Astrocyte (in vitro differentiated cells and primary cell): ENCODE measurements at regions not wholly inside any gene's neighbourhood (a gene's known extent, or its start where the extent isn't known, plus 50 kb on each side); places are given as distances from the start of the nearest gene placed in this dataset.
A peak's percentile ranks its signal among the peaks of the same experiment; 100 is the strongest.

ENCODE experiments used
- DNase-seq: peaks from one replicate; pipeline ENCODE4 v3.0.0-alpha.2; 2010; ENCODE audit warnings: low read depth
- FAIRE-seq: peaks from 2 replicates; lab custom pipeline; 2011; peaks lifted over from hg19 to GRCh38; lab: Jason Lieb, UNC
- H2AFZ ChIP-seq: 2 replicates; pipeline ENCODE4 v1.6.0; 2012; ENCODE audit warnings: low read depth, low read length, inconsistent platforms
- H3K27ac ChIP-seq: 2 replicates; pipeline ENCODE4 v1.5.1; 2011; ENCODE audit warnings: low read depth, low read length, inconsistent platforms
- H3K27me3 ChIP-seq: 2 replicates; pipeline ENCODE4 v1.6.0; 2011; ENCODE audit warnings: low read length, inconsistent platforms; ENCODE audit not compliant: insufficient read depth
- H3K36me3 ChIP-seq: 2 replicates; pipeline ENCODE4 v1.5.1; 2011; ENCODE audit warnings: low read length, inconsistent platforms; ENCODE audit not compliant: insufficient read depth
- H3K4me1 ChIP-seq: 2 replicates; pipeline ENCODE4 v1.5.1; 2011; ENCODE audit warnings: low read length, inconsistent platforms; ENCODE audit not compliant: insufficient read depth
- H3K4me2 ChIP-seq: 2 replicates; pipeline ENCODE4 v1.6.0; 2012; ENCODE audit warnings: low read length, inconsistent platforms
- H3K4me3 ChIP-seq: 2 replicates; pipeline ENCODE4 v1.5.1; 2011; ENCODE audit warnings: low read depth, mild to moderate bottlenecking, low read length, inconsistent platforms; ENCODE audit not compliant: insufficient read depth
- H3K79me2 ChIP-seq: 2 replicates; pipeline ENCODE4 v1.6.0; 2012; ENCODE audit warnings: mild to moderate bottlenecking, low read length, inconsistent platforms; ENCODE audit not compliant: insufficient read depth
- H3K9ac ChIP-seq: 2 replicates; pipeline ENCODE4 v1.6.0; 2012; ENCODE audit warnings: mild to moderate bottlenecking, low read length, inconsistent platforms
- H3K9me3 ChIP-seq: 2 replicates; pipeline ENCODE4 v1.5.1; 2012; ENCODE audit warnings: low read depth, mild to moderate bottlenecking, low read length, inconsistent platforms; ENCODE audit not compliant: insufficient read depth
- H4K20me1 ChIP-seq: 2 replicates; pipeline ENCODE4 v1.6.0; 2012; ENCODE audit warnings: low read length, inconsistent platforms; ENCODE audit not compliant: insufficient read depth
- H3K27ac Mint-ChIP-seq: one replicate; pipeline ENCODE4 v1.8.0; 2021; ENCODE audit warnings: mild to moderate bottlenecking, mixed read lengths; ENCODE audit not compliant: unreplicated experiment
- H3K27me3 Mint-ChIP-seq: one replicate; pipeline ENCODE4 v1.8.0; 2021; ENCODE audit warnings: low read depth, mixed read lengths; ENCODE audit not compliant: unreplicated experiment
- H3K36me3 Mint-ChIP-seq: one replicate; pipeline ENCODE4 v1.8.0; 2021; ENCODE audit warnings: low read depth, mixed read lengths; ENCODE audit not compliant: unreplicated experiment
- H3K4me1 Mint-ChIP-seq: one replicate; pipeline ENCODE4 v1.8.0; 2021; ENCODE audit warnings: low read depth, mixed read lengths; ENCODE audit not compliant: unreplicated experiment
- H3K4me3 Mint-ChIP-seq: one replicate; pipeline ENCODE4 v1.8.0; 2021; ENCODE audit warnings: mild to moderate bottlenecking, moderate library complexity, mixed read lengths; ENCODE audit not compliant: unreplicated experiment
- H3K9me3 Mint-ChIP-seq: one replicate; pipeline ENCODE4 v1.8.0; 2021; ENCODE audit warnings: mild to moderate bottlenecking, mixed read lengths; ENCODE audit not compliant: unreplicated experiment
- CTCF ChIP-seq: IDR thresholded peaks from 2 replicates; pipeline ENCODE4 v1.5.1; 2011; ENCODE audit warnings: low read depth, mild to moderate bottlenecking, inconsistent platforms, low read length, moderate library complexity; ENCODE audit not compliant: insufficient read depth
- EZH2 ChIP-seq: IDR thresholded peaks from 2 replicates; pipeline ENCODE4 v1.6.1; 2012; ENCODE audit warnings: mild to moderate bottlenecking, low read length, inconsistent platforms; ENCODE audit not compliant: insufficient read depth

- H3K4me1 Mint-ChIP-seq: no peaks in the 10 kb centered on the region
Observed at GRCh38 chr2:167361426-167361825, 473.1 kb downstream of the XIRP2 start.

GRCh38 chr2:167355821-167356220 is 467.5 kb downstream of the XIRP2 start:
- H3K27ac Mint-ChIP-seq: peak overlapping the region; percentile 70
- DNase-seq (peak; percentile 26), FAIRE-seq (no peak)
- Histone ChIP-seq H3K27ac (no peak overlapping the region), H3K9ac (no peak overlapping the region), H4K20me1 (no peaks in the 10 kb centered on the region), H3K79me2 (no peaks in the 10 kb centered on the region), H3K4me2 (no peak overlapping the region), H2AFZ (no peak overlapping the region), H3K36me3 (no peaks in the 10 kb centered on the region), H3K4me1 (no peaks in the 10 kb centered on the region), H3K4me3 (no peak overlapping the region), H3K9me3 (no peaks in the 10 kb centered on the region), H3K27me3 (no peaks in the 10 kb centered on the region)
- no peaks in the 10 kb centered on the region for H3K9me3 Mint-ChIP-seq
- no peaks in the 10 kb centered on the region for H3K27me3 Mint-ChIP-seq
- peaks cover 2% of the 10 kb centered on the region for H3K4me1 Mint-ChIP-seq
- TF ChIP-seq EZH2 (no peak), CTCF (no peak)
- H3K4me3 Mint-ChIP-seq: no peak overlapping the region
- H3K36me3 Mint-ChIP-seq: no peaks in the 10 kb centered on the region

More at GRCh38 chr2:167361426-167361825, 473.1 kb downstream of the XIRP2 start:
- Histone ChIP-seq H3K9me3 (no peaks in the 10 kb centered on the region), H3K4me3 (no peak overlapping the region), H3K27me3 (no peaks in the 10 kb centered on the region), H3K9ac (no peak overlapping the region), H4K20me1 (no peaks in the 10 kb centered on the region), H3K79me2 (no peaks in the 10 kb centered on the region), H3K4me2 (no peak overlapping the region), H2AFZ (no peak overlapping the region), H3K4me1 (no peaks in the 10 kb centered on the region), H3K36me3 (no peaks in the 10 kb centered on the region), H3K27ac (no peak overlapping the region)
- no peak for TF ChIP-seq EZH2
- no peak for TF ChIP-seq CTCF
- DNase-seq: no peak
- Mint-ChIP-seq H3K27ac (no peak overlapping the region), H3K27me3 (no peaks in the 10 kb centered on the region), H3K36me3 (no peaks in the 10 kb centered on the region), H3K4me3 (no peak overlapping the region), H3K9me3 (peaks cover 2% of the 10 kb centered on the region)
- no peak for FAIRE-seq

- Histone ChIP-seq H3K9me3 (no peaks in the 10 kb centered on the region), H2AFZ (no peak overlapping the region), H3K4me2 (no peak overlapping the region), H3K27me3 (no peaks in the 10 kb centered on the region), H3K27ac (no peak overlapping the region), H3K9ac (no peak overlapping the region), H3K36me3 (no peaks in the 10 kb centered on the region), H4K20me1 (no peaks in the 10 kb centered on the region), H3K4me3 (no peak overlapping the region), H3K4me1 (no peaks in the 10 kb centered on the region), H3K79me2 (no peaks in the 10 kb centered on the region)
- DNase-seq (no peak), FAIRE-seq (no peak)
- Mint-ChIP-seq H3K9me3 (no peaks in the 10 kb centered on the region), H3K27ac (no peak overlapping the region), H3K36me3 (no peaks in the 10 kb centered on the region), H3K4me1 (peaks cover 2% of the 10 kb centered on the region), H3K27me3 (no peaks in the 10 kb centered on the region), H3K4me3 (no peak overlapping the region)
- no peak for TF ChIP-seq EZH2
Observed at GRCh38 chr2:167353605-167354280, 465.5 kb downstream of the XIRP2 start.
